ENCODE measurements at regions not wholly inside any gene's neighbourhood (a gene's known extent, or its start where the extent isn't known, plus 50 kb on each side); places are given as distances from the start of the nearest gene placed in this dataset.

DNA sequence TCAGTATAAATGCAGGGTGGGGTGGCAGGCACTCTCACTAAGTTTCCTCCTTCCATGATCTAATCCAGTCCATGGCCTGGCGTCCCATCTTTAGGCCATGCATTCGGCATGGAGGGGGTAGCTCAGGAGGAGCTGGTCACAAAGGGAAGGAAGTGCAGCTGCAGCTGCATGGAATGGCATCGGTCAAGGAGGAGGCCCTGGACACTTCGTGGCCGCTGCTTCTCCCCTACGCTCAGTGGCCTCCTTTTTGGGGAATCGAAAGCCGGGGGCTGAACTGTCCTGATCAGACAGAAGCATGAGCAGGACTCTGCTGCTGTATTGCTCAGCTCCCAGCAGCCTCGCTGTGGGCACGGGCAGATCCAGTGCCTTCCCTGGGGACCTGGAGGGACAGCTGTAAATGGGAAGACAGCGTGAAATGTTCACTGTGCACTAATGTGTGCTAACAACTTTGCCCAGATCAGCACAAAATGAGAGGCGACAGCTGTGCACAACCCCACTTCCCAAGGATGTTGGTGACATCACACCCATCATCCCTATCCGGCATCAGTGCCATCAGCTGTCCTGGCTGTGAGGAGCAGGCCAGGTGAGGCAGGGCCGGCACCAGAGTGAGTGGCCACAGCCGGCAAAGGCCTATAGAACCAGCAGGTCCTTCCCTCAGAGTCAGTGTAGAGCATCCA lies 520.1 kb upstream of the RAB6C start:
- Histone ChIP-seq H3K4me3 (ENCODE audit: low read length) (no peak overlapping the region), H3K27ac (ENCODE audit: low read depth in 1 of 2, low read length in 2 of 2) (no peak overlapping the region), H3K27me3 (ENCODE audit: control insufficient read depth in 1 of 2, insufficient read depth in 2 of 2, low read length in 2 of 2) (no peaks in the 10 kb centered on the region), H3K36me3 (ENCODE audit: insufficient read depth, low read length) (no peaks in the 10 kb centered on the region), H3K9me3 (ENCODE audit: control insufficient read depth in 1 of 2, insufficient read depth in 1 of 2, low read length in 2 of 2) (peaks cover 0 to 19% of the 10 kb centered on the region in 2 experiments), H3K4me1 (ENCODE audit: insufficient read depth, low read length) (no peaks in the 10 kb centered on the region)
- no peaks in the 10 kb centered on the region for H3K27me3 Mint-ChIP-seq
- ChIA-PET CTCF (no interaction called here), POLR2A (no interaction called here)
- no peaks in the 10 kb centered on the region for H3K9me3 Mint-ChIP-seq
- H3K27ac Mint-ChIP-seq, result no peak overlapping the region
- DNase-seq (no peak), ATAC-seq (ENCODE audit: poor library complexity) (no peak)
- H3K36me3 Mint-ChIP-seq (ENCODE audit: low read depth), result no peaks in the 10 kb centered on the region
- intact Hi-C loops (cut with DNase I, micrococcal nuclease), result no loop called here
- no peak overlapping the region for H3K4me3 Mint-ChIP-seq
- no peak for TF ChIP-seq CTCF (IDR thresholded peaks at IDR 0.05)
- no peaks in the 10 kb centered on the region for H3K4me1 Mint-ChIP-seq (ENCODE audit: low read depth)

DNA sequence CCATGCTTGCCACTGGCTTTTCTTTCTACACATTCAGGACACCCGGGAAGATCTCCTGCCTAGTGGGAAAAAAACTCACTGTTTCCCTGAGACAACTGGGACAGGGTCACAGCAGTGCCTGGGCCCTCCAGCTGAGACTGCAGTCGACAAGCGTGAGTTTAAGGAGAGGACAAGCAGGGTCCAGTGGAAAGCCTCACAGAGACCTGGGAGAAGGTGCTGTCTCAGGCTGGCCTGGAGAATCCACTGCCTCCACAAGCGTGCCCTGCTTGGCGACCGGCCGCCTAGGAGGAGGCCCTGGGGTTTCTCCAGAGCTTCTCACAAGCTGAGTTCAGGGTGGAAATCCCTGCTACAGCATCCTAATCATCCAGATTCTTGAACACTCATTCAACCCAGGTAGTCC lies 519.6 kb upstream of the RAB6C start:
- Mint-ChIP-seq H3K36me3 (ENCODE audit: low read depth) (no peaks in the 10 kb centered on the region), H3K4me1 (ENCODE audit: low read depth) (no peaks in the 10 kb centered on the region), H3K27ac (no peak overlapping the region), H3K9me3 (peaks cover 2% of the 10 kb centered on the region), H3K4me3 (no peak overlapping the region), H3K27me3 (no peaks in the 10 kb centered on the region)
- H3K36me3 ChIP-seq (ENCODE audit: insufficient read depth, low read length), result no peaks in the 10 kb centered on the region
- no peak for TF ChIP-seq CTCF (IDR thresholded peaks at IDR 0.05)
- no peak for DNase-seq
- CTCF ChIA-PET, result no interaction called here
- intact Hi-C loops (cut with DNase I, micrococcal nuclease), result no loop called here
- no peak overlapping the region for H3K27ac ChIP-seq (ENCODE audit: low read depth in 1 of 2, low read length in 2 of 2)
- no peak for ATAC-seq (ENCODE audit: poor library complexity)
- POLR2A ChIA-PET, result no interaction called here
- no peaks in the 10 kb centered on the region for H3K27me3 ChIP-seq (ENCODE audit: control insufficient read depth in 1 of 2, insufficient read depth in 2 of 2, low read length in 2 of 2)
- no peaks in the 10 kb centered on the region for H3K4me1 ChIP-seq (ENCODE audit: insufficient read depth, low read length)
- no peak overlapping the region for H3K4me3 ChIP-seq (ENCODE audit: low read length)
- H3K9me3 ChIP-seq (ENCODE audit: control insufficient read depth in 1 of 2, insufficient read depth in 1 of 2, low read length in 2 of 2), result peaks cover 0 to 25% of the 10 kb centered on the region in 2 experiments

GRCh38 chr2:129460299-129461198 lies 518.9 kb upstream of the RAB6C start:
- Mint-ChIP-seq H3K27me3 (no peaks in the 10 kb centered on the region), H3K4me3 (no peak overlapping the region), H3K36me3 (ENCODE audit: low read depth) (no peaks in the 10 kb centered on the region), H3K27ac (no peak overlapping the region), H3K9me3 (peaks cover 3% of the 10 kb centered on the region), H3K4me1 (ENCODE audit: low read depth) (no peaks in the 10 kb centered on the region)
- Histone ChIP-seq H3K27ac (ENCODE audit: low read depth in 1 of 2, low read length in 2 of 2) (no peak overlapping the region), H3K27me3 (ENCODE audit: control insufficient read depth in 1 of 2, insufficient read depth in 2 of 2, low read length in 2 of 2) (no peaks in the 10 kb centered on the region), H3K4me1 (ENCODE audit: insufficient read depth, low read length) (no peaks in the 10 kb centered on the region), H3K9me3 (ENCODE audit: control insufficient read depth in 1 of 2, insufficient read depth in 1 of 2, low read length in 2 of 2) (peaks cover 0 to 32% of the 10 kb centered on the region in 2 experiments), H3K36me3 (ENCODE audit: insufficient read depth, low read length) (no peaks in the 10 kb centered on the region), H3K4me3 (ENCODE audit: low read length) (no peak overlapping the region)
- DNase-seq (no peak), ATAC-seq (ENCODE audit: poor library complexity) (no peak)
- ChIA-PET CTCF (no interaction called here), POLR2A (no interaction called here)
- TF ChIP-seq CTCF (IDR thresholded peaks at IDR 0.05), result no peak
- intact Hi-C loops (cut with DNase I, micrococcal nuclease), result no loop called here

All from CD4-positive, alpha-beta T cell (primary cell).